Fibroblast of mammary gland (primary cell): ENCODE measurements at regions not wholly inside any gene's neighbourhood (a gene's known extent, or its start where the extent isn't known, plus 50 kb on each side); places are given as distances from the start of the nearest gene placed in this dataset.

Experiments used
- DNase-seq: peaks from one replicate; pipeline ENCODE4 v3.0.0-alpha.2; 2010; ENCODE audit warnings: low read depth
- H3K4me3 ChIP-seq: 2 replicates; pipeline ENCODE4 v1.5.1; 2011; ENCODE audit warnings: low read depth, mild to moderate bottlenecking, low read length, moderate library complexity; ENCODE audit not compliant: control insufficient read depth
- TF ChIP-seq, protein P1 (sequence below): conservative IDR thresholded peaks from 2 replicates; pipeline ENCODE4 v1.5.1; 2011; ENCODE audit warnings: low read depth, low read length, inconsistent platforms; ENCODE audit not compliant: control insufficient read depth, insufficient read depth

DNA sequence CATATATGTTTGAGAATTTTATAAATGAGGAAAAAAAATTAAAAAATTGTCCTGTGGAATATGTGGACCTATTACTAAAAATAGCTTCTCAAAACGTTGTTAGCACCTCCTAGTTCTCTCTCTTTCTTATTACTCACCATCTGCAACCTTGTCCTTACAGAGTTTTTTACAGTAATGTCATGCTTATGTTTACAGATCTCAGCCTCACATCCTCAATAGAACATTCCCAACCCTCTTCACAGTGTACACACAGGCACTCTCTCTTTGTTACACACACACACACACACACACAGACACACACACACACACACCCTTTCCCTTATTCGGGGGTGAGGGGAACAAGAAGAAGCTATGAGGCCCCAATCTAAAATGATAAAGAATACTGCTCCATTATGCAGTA is 197.7 kb downstream of the SLITRK6 start:
- H3K4me3 ChIP-seq = no peak overlapping the region
- TF ChIP-seq, protein P1, sequence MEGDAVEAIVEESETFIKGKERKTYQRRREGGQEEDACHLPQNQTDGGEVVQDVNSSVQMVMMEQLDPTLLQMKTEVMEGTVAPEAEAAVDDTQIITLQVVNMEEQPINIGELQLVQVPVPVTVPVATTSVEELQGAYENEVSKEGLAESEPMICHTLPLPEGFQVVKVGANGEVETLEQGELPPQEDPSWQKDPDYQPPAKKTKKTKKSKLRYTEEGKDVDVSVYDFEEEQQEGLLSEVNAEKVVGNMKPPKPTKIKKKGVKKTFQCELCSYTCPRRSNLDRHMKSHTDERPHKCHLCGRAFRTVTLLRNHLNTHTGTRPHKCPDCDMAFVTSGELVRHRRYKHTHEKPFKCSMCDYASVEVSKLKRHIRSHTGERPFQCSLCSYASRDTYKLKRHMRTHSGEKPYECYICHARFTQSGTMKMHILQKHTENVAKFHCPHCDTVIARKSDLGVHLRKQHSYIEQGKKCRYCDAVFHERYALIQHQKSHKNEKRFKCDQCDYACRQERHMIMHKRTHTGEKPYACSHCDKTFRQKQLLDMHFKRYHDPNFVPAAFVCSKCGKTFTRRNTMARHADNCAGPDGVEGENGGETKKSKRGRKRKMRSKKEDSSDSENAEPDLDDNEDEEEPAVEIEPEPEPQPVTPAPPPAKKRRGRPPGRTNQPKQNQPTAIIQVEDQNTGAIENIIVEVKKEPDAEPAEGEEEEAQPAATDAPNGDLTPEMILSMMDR = no peak
- no peak for DNase-seq

DNA sequence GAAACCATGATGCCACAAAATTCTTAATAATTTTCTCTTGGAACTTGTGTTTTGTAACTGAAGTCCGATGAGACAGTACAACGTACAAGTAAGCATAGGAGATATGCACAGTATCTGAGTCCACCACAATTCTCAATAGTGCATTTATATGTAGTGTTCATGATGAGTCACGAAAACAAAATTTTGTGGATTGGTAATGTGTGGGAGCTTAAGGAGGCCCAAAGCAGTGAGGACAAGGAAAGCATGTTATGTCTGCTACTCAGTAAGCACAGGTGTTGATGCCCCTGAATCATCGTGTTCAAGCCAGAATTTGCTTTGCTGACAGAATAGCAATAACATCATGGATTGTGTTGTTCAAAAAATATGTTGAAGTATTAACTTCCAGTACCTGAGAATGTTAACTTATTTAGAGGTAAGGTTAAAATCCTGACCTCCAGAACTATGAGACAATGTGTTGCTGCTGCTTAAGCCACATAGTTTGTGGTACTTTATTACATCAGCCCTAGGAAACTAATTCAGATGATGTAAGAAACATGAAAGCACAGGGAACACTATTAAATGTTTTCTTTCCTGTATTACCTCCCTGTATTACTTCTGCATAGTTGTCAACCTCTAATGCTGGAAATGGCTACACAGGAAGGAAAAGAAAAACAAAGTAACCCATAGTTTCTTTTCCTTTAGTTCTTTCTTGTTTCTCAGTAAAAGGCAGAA is 201.3 kb downstream of the SLITRK6 start:
- TF ChIP-seq, protein P1 = no peak
- peak; percentile 40 for DNase-seq
- no peak overlapping the region for H3K4me3 ChIP-seq

DNA sequence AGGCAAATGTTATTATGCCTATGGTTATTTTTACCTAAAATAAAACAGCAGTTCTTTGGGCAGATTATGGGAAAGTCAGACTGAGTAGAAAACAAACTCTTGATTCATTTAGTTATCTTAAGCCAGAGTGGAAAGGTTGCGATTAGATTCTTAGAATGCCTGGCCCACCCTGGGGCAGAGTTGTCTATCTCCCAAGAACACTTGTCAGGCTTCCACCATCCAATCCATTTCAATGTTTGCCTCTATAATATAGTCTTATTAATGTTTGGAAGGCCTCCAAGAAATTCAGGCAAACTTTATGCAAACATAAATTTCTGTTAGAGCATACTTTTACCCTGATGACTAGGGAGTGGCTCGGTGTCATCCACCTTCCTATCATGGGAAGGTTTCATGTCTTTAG is 207.0 kb downstream of the SLITRK6 start:
- DNase-seq = no peak
- TF ChIP-seq, protein P1 = no peak
- no peak overlapping the region for H3K4me3 ChIP-seq

DNA sequence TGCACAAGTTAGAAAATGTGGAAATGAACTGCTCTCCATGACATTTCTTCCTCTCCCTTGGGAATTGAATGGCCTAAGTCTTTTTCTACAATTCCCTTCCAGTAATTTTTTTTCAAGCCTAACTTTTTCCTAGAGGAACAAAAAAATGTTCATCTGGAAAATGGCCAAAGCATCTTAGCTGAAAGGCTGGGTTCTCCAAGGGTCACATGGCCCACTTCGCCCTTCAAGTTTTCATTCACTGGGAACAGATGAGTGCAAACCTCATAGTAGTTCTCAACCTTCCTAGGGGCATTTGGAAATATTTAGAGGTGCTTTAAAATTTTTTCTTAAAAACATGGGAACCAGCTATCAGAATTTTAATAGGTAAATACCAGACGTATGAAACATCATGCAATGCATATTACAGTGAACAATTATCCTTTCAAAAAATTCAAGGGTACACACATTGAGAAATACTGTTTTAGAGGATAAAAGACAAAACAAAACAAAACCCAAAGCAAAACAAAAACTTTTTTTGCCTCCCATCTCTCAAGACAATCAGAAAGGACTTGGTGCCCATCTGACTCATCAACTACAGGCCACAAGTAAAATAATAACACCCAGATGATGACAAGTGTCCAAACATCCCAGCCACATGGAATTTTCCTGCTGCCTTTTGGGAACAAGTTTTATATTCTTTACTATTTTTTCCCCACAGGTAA is 208.8 kb downstream of the SLITRK6 start:
- TF ChIP-seq, protein P1 = no peak
- no peak for DNase-seq
- no peak overlapping the region for H3K4me3 ChIP-seq

DNA sequence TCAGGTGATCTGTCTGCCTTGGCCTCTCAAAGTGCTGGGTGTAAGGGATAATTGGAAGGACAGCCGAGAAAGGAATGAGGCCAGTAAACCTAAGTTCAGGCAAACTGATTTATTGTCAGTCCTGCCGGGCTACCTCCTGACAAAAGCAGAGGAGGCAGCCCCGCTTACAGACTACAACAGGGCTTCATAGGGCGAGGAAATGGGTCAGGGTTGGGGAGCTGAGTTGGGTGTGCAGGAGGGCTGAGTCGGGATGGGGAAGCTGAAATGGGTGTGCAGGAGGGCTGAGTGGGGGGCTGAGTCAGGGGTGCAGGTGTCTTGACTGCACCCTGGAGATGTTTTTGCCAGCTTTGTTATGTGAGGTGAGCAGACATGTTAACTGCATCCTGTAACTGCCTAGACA is 210.2 kb downstream of the SLITRK6 start:
- TF ChIP-seq, protein P1 = no peak
- no peak for DNase-seq
- H3K4me3 ChIP-seq = no peak overlapping the region

DNA sequence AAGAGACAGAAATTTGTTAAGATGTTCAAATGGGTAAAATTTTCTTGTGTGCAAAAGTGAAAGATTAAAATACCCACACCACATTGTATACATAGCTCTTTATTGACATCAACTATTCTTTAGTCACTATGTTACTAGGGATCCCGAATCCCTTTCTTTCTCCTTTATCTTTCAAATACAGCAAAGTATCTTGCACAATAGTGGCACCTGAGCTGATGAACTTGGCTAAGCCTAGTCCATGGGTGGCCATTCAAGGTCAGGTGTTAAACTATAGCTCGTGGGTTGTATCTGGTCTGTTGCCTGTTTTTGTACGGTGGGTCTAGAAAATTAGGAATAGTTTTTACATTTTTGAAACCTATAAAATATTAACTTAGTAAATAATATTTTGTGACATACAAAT is 210.9 kb downstream of the SLITRK6 start:
- no peak for DNase-seq

More for the DNA sequence above, 210.9 kb downstream of the SLITRK6 start:
- TF ChIP-seq, protein P1 = no peak
- H3K4me3 ChIP-seq = no peak overlapping the region
